Erythroblast (primary cell): ENCODE measurements at regions not wholly inside any gene's neighbourhood (a gene's known extent, or its start where the extent isn't known, plus 50 kb on each side); places are given as distances from the start of the nearest gene placed in this dataset.

Experiments used
- GATA1 ChIP-seq: IDR thresholded peaks from 2 replicates; pipeline ENCODE4 v1.6.1; 2011; ENCODE audit warnings: low read depth, mild to moderate bottlenecking, control low read depth, low read length, moderate library complexity
- POLR2A ChIP-seq: IDR thresholded peaks from 2 replicates; pipeline ENCODE4 v1.6.1; 2011; ENCODE audit warnings: mild to moderate bottlenecking, low read length

GRCh38 chr17:34055606-34056005 lies 199.5 kb upstream of the CCL2 start:
- TF ChIP-seq POLR2A: no peak
- no peak for TF ChIP-seq GATA1
